Heart left ventricle (tissue), 13 donors: ENCODE measurements at regions not wholly inside any gene's neighbourhood (a gene's known extent, or its start where the extent isn't known, plus 50 kb on each side); places are given as distances from the start of the nearest gene placed in this dataset.

Experiments
- POLR2A ChIP-seq, 2 donors: fragments of 450-650 bp; IDR thresholded peaks; one replicate each; pipeline ENCODE4 v1.6.1; 2017; ENCODE audit warnings: antibody characterized with exemption in 2 of 2, mild to moderate bottlenecking in 2 of 2, moderate library complexity in 2 of 2
- TF ChIP-seq, protein P1 (sequence below), 12 donors: fragments of 200-600 bp; sonication (generic) in 4 of 12; IDR thresholded peaks; one replicate each; pipeline versions ENCODE4 v1.5.0 to v1.8.0; 2018 to 2022; ENCODE audit warnings: antibody characterized with exemption in 12 of 12, mild to moderate bottlenecking in 5 of 12
- donor health status: ischemic (EF 13 %, LVEDD 7.1; RV severe dilation, severe dysfunction).
- donor health status: DM: no; HTN: yes; CAD: no.
- donor health status: DM: no; HTN: no; CAD: no.
- donor health status: ischemic (EF 25% LVEDD 6.9; RV normal size, moderate dysfunction).
- donor health status: ischemic (EF 25% LVEDD 5.7; RV mildly dilated, moderate dysfunction).
- donor health status: ischemic (EF 35%, LVEDD 5.7; RV mildly dilated, moderate dysfunction).
- donor health status: nonischemic (EF 11% LVEDD 7.7; RV severe dilation, severe dysfunction).
- donor health status: DM: yes; HTN: yes; CAD: no.
- donor health status: PGD.
- donor health status: ischemic (EF 29% LVEDD 5.4; RV normal size, mild dysfunction).
- donor health status: nonischemic (EF 23%, LVEDD 6.1; RV moderate dilation, normal function).

DNA sequence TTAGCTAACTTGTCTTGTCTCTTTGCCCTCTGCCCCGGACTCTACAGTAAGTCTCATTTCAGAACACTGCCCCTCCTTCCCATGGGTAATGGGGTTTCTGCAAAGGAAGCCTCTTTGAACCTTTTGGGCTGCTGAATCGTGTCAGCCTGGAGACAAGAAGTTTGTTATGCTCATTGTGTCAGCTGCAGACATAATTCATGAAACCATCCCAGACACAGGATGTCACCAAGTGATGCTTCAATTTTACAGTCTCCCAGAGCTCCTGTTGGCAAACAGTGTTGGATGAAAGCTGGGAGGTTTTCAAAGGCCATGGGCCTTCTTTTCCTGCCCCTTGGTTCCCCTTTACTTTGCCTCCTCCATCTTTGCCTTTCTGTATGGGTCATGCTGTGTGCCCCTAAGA, 223.1 kb upstream of the TAPT1 start:
- TF ChIP-seq, protein P1, sequence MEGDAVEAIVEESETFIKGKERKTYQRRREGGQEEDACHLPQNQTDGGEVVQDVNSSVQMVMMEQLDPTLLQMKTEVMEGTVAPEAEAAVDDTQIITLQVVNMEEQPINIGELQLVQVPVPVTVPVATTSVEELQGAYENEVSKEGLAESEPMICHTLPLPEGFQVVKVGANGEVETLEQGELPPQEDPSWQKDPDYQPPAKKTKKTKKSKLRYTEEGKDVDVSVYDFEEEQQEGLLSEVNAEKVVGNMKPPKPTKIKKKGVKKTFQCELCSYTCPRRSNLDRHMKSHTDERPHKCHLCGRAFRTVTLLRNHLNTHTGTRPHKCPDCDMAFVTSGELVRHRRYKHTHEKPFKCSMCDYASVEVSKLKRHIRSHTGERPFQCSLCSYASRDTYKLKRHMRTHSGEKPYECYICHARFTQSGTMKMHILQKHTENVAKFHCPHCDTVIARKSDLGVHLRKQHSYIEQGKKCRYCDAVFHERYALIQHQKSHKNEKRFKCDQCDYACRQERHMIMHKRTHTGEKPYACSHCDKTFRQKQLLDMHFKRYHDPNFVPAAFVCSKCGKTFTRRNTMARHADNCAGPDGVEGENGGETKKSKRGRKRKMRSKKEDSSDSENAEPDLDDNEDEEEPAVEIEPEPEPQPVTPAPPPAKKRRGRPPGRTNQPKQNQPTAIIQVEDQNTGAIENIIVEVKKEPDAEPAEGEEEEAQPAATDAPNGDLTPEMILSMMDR (IDR thresholded peaks at IDR 0.05): no peak
- no peak for TF ChIP-seq POLR2A (IDR thresholded peaks at IDR 0.05)
